HepG2 (cell line): ENCODE measurements at regions not wholly inside any gene's neighbourhood (a gene's known extent, or its start where the extent isn't known, plus 50 kb on each side); places are given as distances from the start of the nearest gene placed in this dataset.

Experiments
- ATAC-seq: fragments of 200-7000 bp; cut with Tn5 transposase; 3 replicates; pipeline ENCODE4 v1.9.1; 2020; ENCODE audit warnings: mild to moderate bottlenecking, moderate library complexity
- BruUV-seq: library from RNA; stranded (reverse); fragments of 400-500 nt; replicated peaks from 2 replicates; lab custom pipeline; 2021; lab: Mats Ljungman, UMichigan
- CTCF ChIA-PET: fragments of 300-600 bp; formaldehyde crosslinking; extraction: SDS; loops from one replicate; lab custom pipeline; 2021; ENCODE audit warnings: low total read pairs, inconsistent platforms, low intra/inter-chr PET ratio; lab: Yijun Ruan, JAX
- POLR2A ChIA-PET: fragments of 350-600 bp; sonication (Branson Sonifier 250); formaldehyde crosslinking; loops from one replicate; lab custom pipeline; 2020; ENCODE audit warnings: antibody characterized with exemption, inconsistent platforms; lab: Yijun Ruan, JAX
- DNase-seq: peaks from one replicate; pipeline ENCODE4 v3.0.0-alpha.2; 2015; ENCODE audit warnings: low spot score
- FAIRE-seq: peaks from 3 replicates; lab custom pipeline; 2011; peaks lifted over from hg19 to GRCh38; lab: Jason Lieb, UNC
- H2AFZ ChIP-seq: one replicate; pipeline ENCODE4 v1.6.1; 2011; ENCODE audit warnings: low read length, inconsistent platforms
- H3K27ac ChIP-seq: fragments of 300-600 bp; 3 replicates; pipeline ENCODE4 v1.8.0; 2011; ENCODE audit warnings: mixed run types, mild to moderate bottlenecking, mixed read lengths, low read length, inconsistent platforms; ENCODE audit not compliant: insufficient read depth; ENCODE audit errors: extremely low read length
- H3K27me3 ChIP-seq, 2 experiments: fragments of 200-600 bp in 1 of 2; 2 replicates in 1 of 2; 3 replicates in 1 of 2; pipeline versions ENCODE4 v1.6.0 to v1.8.0; 2011; ENCODE audit warnings: low read length in 2 of 2, mild to moderate bottlenecking in 2 of 2, moderate library complexity in 2 of 2, inconsistent platforms in 1 of 2; ENCODE audit not compliant: insufficient read depth in 2 of 2, control insufficient read depth in 1 of 2
- H3K36me3 ChIP-seq, 2 experiments: fragments of 200-600 bp in 1 of 2; replicated peaks in 1 of 2; 2 replicates in 1 of 2; 3 replicates in 1 of 2; pipeline versions ENCODE4 v1.5.1 to v1.8.0; 2011; ENCODE audit warnings: low read length in 2 of 2, inconsistent platforms in 1 of 2; ENCODE audit not compliant: insufficient read depth in 2 of 2, control insufficient read depth in 1 of 2
- H3K4me1 ChIP-seq: 2 replicates; pipeline ENCODE4 v1.5.1; 2012; ENCODE audit warnings: low read length, inconsistent platforms; ENCODE audit not compliant: insufficient read depth
- H3K4me2 ChIP-seq: 2 replicates; pipeline ENCODE4 v1.6.0; 2011; ENCODE audit warnings: low read depth, low read length, inconsistent platforms
- H3K4me3 ChIP-seq, 3 experiments: fragments of 200-600 bp in 1 of 3; sonication (generic), shearing (Covaris generic) in 1 of 3; replicated peaks in 1 of 3; 2 replicates each; pipeline ENCODE4 v1.5.1; 2011 to 2016; ENCODE audit warnings: low read length in 3 of 3, inconsistent platforms in 2 of 3, low read depth in 2 of 3, mild to moderate bottlenecking in 2 of 3, control low read depth in 1 of 3, mixed read lengths in 1 of 3; ENCODE audit not compliant: insufficient read depth in 1 of 3
- H3K79me2 ChIP-seq: one replicate; pipeline ENCODE4 v1.6.1; 2011; ENCODE audit warnings: low read length, inconsistent platforms; ENCODE audit not compliant: insufficient read depth
- H3K9ac ChIP-seq: 2 replicates; pipeline ENCODE4 v1.6.0; 2011; ENCODE audit warnings: mild to moderate bottlenecking, low read depth, low read length, inconsistent platforms; ENCODE audit not compliant: insufficient read depth
- H3K9me3 ChIP-seq: 2 replicates; pipeline ENCODE4 v1.5.1; 2012; ENCODE audit warnings: mild to moderate bottlenecking, low read length
- H4K20me1 ChIP-seq: 2 replicates; pipeline ENCODE4 v1.6.0; 2011; ENCODE audit warnings: inconsistent platforms, mild to moderate bottlenecking, low read length, moderate library complexity; ENCODE audit not compliant: insufficient read depth
- HNF1B ChIP-seq: sonication (generic); formaldehyde crosslinking; IDR thresholded peaks from 2 replicates; pipeline ENCODE4 v1.5.1; 2020; ENCODE audit warnings: mild to moderate bottlenecking, moderate library complexity, missing genetic modification reagents
- JUND ChIP-seq: sonication (generic); formaldehyde crosslinking; IDR thresholded peaks from 2 replicates; pipeline ENCODE4 v1.8.0; 2022; ENCODE audit warnings: mild to moderate bottlenecking, missing genetic modification reagents
- KAT7 ChIP-seq: IDR thresholded peaks from 2 replicates; pipeline ENCODE4 v1.6.1; 2018; ENCODE audit warnings: borderline replicate concordance, missing compliant biosample characterization
- KDM2A ChIP-seq: sonication (generic); formaldehyde crosslinking; IDR thresholded peaks from 2 replicates; pipeline ENCODE4 v1.4.0; 2020; ENCODE audit warnings: low read depth, missing genetic modification reagents, borderline replicate concordance
- LRRFIP1 ChIP-seq: sonication (generic); formaldehyde crosslinking; conservative IDR thresholded peaks from 2 replicates; pipeline ENCODE4 v1.4.0; 2020; ENCODE audit warnings: missing genetic modification reagents
- PITX1 ChIP-seq: sonication (generic); formaldehyde crosslinking; IDR thresholded peaks from 2 replicates; pipeline ENCODE4 v1.5.1; 2020; ENCODE audit warnings: mild to moderate bottlenecking, missing genetic modification reagents
- SNAPC4 ChIP-seq: sonication (generic); formaldehyde crosslinking; IDR thresholded peaks from 2 replicates; pipeline ENCODE4 v1.4.0; 2020; ENCODE audit warnings: mild to moderate bottlenecking, missing genetic modification reagents
- ZBTB21 ChIP-seq: sonication (generic); formaldehyde crosslinking; IDR thresholded peaks from 2 replicates; pipeline ENCODE4 v1.4.0; 2020; ENCODE audit warnings: missing genetic modification reagents
- ZNF569 ChIP-seq: sonication (generic); formaldehyde crosslinking; IDR thresholded peaks from 2 replicates; pipeline ENCODE4 v1.5.0; 2020; ENCODE audit warnings: mild to moderate bottlenecking, missing genetic modification reagents, moderate library complexity, borderline replicate concordance
- ZNF878 ChIP-seq: sonication (generic); formaldehyde crosslinking; IDR thresholded peaks from 2 replicates; pipeline ENCODE4 v1.8.1; 2023; ENCODE audit warnings: mild to moderate bottlenecking, missing genetic modification reagents, moderate library complexity
- WGBS: methylation state at CpG from one replicate; pipeline ENCODE4 v1.1.6; 2017; ENCODE audit warnings: low lambda C conversion rate; 5-methylcytosine and 5-hydroxymethylcytosine counted together
- in situ Hi-C: cut with HindIII; loops from 2 replicates; pipeline ENCODE4 v1.10.0; 2017; ENCODE audit warnings: low pct_unique_long_range_greater_than_20kb; ENCODE audit not compliant: extremely low pct_ligation_motif_present
- intact Hi-C: fragments of 100-400 bp; cut with micrococcal nuclease; formaldehyde crosslinking; loops from one replicate; pipeline ENCODE4 v1.10.0; 2022; ENCODE audit not compliant: unreplicated experiment
- TF ChIP-seq, protein P1 (sequence below), 2 experiments: sonication (generic) in 1 of 2; formaldehyde crosslinking in 1 of 2; IDR thresholded peaks; 2 replicates each; pipeline versions ENCODE4 v1.4.0 to v1.6.1; 2018 to 2020; ENCODE audit warnings: missing genetic modification reagents in 2 of 2, borderline replicate concordance in 1 of 2, low read depth in 1 of 2, mild to moderate bottlenecking in 1 of 2, missing biosample characterization in 1 of 2

- in situ Hi-C loops (no loop called here), intact Hi-C loops (no loop called here)
- H4K20me1 ChIP-seq, result no peaks in the 10 kb centered on the region
- no peaks in the 10 kb centered on the region for H3K36me3 ChIP-seq
- no peaks in the 10 kb centered on the region for H3K79me2 ChIP-seq
- ATAC-seq (no peak), FAIRE-seq (no peak), DNase-seq (no peak)
- no peaks in the 10 kb centered on the region for H3K4me1 ChIP-seq
- H3K4me2 ChIP-seq, result no peak overlapping the region
- BruUV-seq, result no TSS peak
- CTCF ChIA-PET, result no interaction called here
- 71% methylated on average over 4 of the region's 4 CpGs for WGBS
- H3K9me3 ChIP-seq, result no peaks in the 10 kb centered on the region
- POLR2A ChIA-PET, result no interaction called here
- no peak overlapping the region for H3K4me3 ChIP-seq
- no peak overlapping the region for H3K27ac ChIP-seq
- H2AFZ ChIP-seq, result no peak overlapping the region
- H3K27me3 ChIP-seq, result no peaks in the 10 kb centered on the region
- no peak overlapping the region for H3K9ac ChIP-seq
- no peak for TF ChIP-seq KDM2A
- no peak for TF ChIP-seq SNAPC4 (CRISPR knock-in tag)
- no peak for TF ChIP-seq LRRFIP1 (CRISPR knock-in tag)
- no peak for TF ChIP-seq HNF1B (CRISPR knock-in tag)
- no peak for TF ChIP-seq ZBTB21 (CRISPR knock-in tag)
- no peak for TF ChIP-seq KAT7
- TF ChIP-seq PITX1 (CRISPR knock-in tag), result no peak
- no peak for TF ChIP-seq ZNF878 (CRISPR knock-in tag)
- no peak for TF ChIP-seq ZNF569 (CRISPR knock-in tag)
- no peak for TF ChIP-seq JUND (CRISPR knock-in tag)
- TF ChIP-seq, protein P1, sequence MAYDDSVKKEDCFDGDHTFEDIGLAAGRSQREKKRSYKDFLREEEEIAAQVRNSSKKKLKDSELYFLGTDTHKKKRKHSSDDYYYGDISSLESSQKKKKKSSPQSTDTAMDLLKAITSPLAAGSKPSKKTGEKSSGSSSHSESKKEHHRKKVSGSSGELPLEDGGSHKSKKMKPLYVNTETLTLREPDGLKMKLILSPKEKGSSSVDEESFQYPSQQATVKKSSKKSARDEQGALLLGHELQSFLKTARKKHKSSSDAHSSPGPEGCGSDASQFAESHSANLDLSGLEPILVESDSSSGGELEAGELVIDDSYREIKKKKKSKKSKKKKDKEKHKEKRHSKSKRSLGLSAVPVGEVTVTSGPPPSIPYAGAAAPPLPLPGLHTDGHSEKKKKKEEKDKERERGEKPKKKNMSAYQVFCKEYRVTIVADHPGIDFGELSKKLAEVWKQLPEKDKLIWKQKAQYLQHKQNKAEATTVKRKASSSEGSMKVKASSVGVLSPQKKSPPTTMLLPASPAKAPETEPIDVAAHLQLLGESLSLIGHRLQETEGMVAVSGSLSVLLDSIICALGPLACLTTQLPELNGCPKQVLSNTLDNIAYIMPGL (CRISPR knock-in tag; IDR thresholded peaks at IDR 0.05; ENCODE audit: borderline replicate concordance in 1 of 2, low read depth in 1 of 2), result no peak
Observed at GRCh38 chr4:37541956-37542355, 144.2 kb downstream of the RELL1 start.
